Endothelial cell of umbilical vein (primary cell): ENCODE measurements at regions not wholly inside any gene's neighbourhood (a gene's known extent, or its start where the extent isn't known, plus 50 kb on each side); places are given as distances from the start of the nearest gene placed in this dataset.

Experiments used
- EZH2 ChIP-seq: IDR thresholded peaks from 2 replicates; pipeline ENCODE4 v1.6.1; 2012; ENCODE audit warnings: borderline replicate concordance, low read depth, mild to moderate bottlenecking, moderate library complexity, low read length, inconsistent platforms; ENCODE audit not compliant: severe bottlenecking
- TF ChIP-seq, protein P1 (sequence below), 2 donors: IDR thresholded peaks; 1 replicate in 1 of 2; 2 replicates in 1 of 2; pipeline ENCODE4 v1.5.1; 2011; ENCODE audit warnings: low read length in 2 of 2, mild to moderate bottlenecking in 2 of 2, moderate library complexity in 2 of 2, control low read depth in 1 of 2, inconsistent platforms in 1 of 2, low read depth in 1 of 2; ENCODE audit not compliant: insufficient read depth in 1 of 2; ENCODE audit errors: extremely low read depth in 1 of 2

DNA sequence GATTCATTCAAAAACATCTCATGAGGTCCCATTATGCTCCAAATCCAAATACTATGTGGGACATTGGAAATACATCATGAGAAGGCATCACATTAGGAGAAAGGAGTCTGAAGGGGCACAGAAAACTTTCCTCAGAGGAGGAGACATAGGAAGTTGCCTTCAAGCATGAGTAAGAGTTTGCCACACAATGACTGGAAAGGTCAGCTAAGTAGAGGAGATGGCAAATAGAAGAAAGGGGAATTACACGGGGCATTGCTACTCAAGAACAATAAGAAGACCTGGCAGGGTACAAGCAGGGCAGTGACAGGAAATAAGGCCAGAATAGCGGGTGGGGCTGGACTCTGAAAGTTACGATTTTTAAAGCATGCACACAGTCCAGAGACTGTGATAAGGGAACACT lies 231.6 kb downstream of the SPRY2 start:
- no peak for TF ChIP-seq EZH2
- TF ChIP-seq, protein P1, sequence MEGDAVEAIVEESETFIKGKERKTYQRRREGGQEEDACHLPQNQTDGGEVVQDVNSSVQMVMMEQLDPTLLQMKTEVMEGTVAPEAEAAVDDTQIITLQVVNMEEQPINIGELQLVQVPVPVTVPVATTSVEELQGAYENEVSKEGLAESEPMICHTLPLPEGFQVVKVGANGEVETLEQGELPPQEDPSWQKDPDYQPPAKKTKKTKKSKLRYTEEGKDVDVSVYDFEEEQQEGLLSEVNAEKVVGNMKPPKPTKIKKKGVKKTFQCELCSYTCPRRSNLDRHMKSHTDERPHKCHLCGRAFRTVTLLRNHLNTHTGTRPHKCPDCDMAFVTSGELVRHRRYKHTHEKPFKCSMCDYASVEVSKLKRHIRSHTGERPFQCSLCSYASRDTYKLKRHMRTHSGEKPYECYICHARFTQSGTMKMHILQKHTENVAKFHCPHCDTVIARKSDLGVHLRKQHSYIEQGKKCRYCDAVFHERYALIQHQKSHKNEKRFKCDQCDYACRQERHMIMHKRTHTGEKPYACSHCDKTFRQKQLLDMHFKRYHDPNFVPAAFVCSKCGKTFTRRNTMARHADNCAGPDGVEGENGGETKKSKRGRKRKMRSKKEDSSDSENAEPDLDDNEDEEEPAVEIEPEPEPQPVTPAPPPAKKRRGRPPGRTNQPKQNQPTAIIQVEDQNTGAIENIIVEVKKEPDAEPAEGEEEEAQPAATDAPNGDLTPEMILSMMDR (IDR thresholded peaks at IDR 0.05; ENCODE audit: extremely low read depth in 1 of 2, insufficient read depth in 1 of 2, low read depth in 1 of 2, low read length in 2 of 2), result no peak
